ENCODE measurements at regions not wholly inside any gene's neighbourhood (a gene's known extent, or its start where the extent isn't known, plus 50 kb on each side); places are given as distances from the start of the nearest gene placed in this dataset.

DNA sequence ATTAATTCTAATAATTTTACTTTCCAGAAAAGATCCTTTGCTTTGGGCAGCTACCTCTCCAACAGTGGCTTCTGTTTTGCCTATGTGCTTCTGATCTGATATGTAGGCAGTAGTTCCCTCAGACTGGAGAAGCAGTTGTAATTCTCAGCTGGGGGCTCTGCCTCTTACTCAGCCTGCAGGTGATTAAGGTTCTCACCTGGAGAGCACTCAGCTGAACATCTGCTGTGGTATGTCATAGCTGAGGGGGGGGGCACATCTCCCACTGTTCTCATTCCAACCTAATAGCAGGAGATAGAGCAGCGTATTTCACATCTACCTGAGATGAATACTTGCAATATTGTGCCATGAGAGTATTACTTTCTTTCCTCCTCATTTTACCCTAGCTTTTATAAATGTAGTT, 511.9 kb upstream of the CDH8 start:
- DNase-seq (ENCODE audit: low spot score): no peak

DNA sequence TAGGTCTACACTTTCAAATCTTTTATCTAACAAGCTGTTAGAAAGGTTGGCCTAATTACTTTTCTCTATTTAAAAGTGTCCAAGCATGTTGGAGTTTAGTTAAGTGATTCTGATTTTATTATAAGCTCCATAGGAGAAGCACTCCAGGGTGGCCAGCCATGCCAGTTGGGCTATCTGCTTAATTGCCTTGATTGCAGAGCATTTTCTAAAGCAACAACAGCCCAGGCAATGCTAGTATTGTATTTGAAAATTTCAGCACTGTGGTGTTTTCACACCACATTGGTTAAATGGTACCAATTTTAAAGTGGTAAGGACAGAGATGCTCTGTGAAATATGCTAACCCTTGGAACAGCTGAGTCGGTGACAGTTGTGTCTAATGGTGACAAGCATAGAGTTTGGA, 510.5 kb upstream of the CDH8 start:
- DNase-seq (ENCODE audit: low spot score): no peak

DNA sequence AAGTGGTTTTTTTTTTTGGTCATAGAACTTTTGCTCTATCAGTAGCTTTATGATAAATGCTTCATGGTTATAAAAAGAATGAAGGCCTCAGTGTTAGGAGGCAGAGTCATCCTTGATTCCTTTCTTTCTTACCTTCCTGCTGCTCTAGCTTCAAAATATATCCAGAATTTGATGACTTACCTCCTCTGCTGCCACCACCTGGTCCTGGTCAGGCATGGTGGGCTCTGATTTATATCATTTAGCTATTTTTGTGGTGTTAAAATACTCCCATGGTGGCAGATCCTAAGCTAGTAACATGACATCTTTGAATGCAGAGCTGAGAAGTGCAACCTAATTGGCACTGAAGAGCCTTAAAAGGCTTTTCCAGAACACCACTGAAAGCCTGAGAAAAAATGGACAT, 508.8 kb upstream of the CDH8 start:
- DNase-seq (ENCODE audit: low spot score): no peak

DNA sequence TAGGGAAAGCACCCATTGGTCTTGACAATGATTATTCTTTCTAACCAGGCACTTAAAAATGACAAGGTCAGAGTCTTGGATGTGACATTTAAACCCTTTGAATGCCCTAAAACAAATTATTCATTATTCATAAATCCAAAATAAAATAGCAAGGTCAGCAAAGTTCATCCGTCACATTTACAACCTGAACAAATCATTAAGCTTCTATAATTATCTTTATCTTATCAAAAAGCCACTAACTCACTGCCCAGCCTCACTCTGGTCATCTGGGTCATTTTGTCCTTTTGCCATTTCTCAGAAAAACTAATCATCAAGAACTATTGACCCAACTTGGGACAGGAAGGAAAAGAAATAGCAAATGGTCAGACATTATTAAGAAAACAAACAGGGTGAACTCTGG, 507.3 kb upstream of the CDH8 start:
- DNase-seq (ENCODE audit: low spot score): no peak

DNA sequence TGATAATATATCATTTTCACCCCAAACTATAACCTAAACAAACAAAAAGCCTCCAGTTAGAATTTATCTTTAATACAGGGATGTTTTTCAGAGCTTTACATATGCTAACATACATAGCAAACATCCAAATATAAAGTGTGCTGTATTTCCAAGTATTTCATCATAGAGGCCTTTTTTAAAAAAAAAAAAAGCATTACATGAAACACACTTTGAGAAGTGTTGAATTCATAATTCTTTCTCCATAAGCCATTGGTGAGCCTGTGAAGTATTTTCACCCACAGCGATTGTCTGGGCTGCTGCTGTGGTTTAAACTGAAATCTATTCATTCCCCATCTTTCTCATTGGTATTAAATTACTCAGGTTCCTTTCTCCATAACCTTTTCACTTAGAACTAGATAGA, 503.4 kb upstream of the CDH8 start:
- no peak for DNase-seq (ENCODE audit: low spot score)

DNA sequence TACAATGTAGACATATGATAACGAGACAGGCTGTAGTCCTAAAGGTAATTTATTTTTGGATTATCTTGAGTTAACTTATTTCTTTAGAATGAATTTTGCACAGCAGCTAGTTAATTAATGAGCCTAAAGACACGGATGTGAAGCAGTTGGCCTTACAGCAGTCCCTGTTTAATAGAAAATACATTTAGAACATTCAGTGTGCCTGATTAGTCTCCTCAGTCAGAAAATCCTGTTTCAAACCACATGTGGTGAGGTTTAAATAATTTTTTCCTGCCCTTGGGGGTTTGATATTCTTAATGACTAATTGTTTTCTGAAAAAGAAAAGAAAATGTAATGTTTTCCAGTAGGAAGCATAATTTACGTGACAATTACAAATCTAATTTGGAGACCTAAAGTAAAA, 494.2 kb upstream of the CDH8 start:
- no peak for DNase-seq (ENCODE audit: low spot score)

DNA sequence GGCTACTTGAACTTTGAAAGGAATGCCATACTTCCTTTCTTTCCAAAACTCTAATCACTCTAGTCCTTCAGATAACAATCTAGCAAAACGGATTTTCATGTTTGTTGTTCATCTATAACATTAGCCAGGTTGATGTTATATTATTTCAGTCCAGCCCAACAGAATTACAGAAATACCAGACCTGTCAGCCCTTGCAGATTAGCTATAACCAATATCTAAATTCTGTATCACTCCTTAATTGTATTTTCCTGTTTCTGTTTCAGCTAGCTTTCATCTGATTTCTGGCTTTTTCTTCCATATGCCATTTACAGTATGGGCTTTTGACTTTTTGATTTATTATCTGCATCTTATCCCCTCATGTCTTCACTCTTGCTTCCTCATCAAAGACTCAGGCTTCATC, 479.8 kb upstream of the CDH8 start:
- no peak for DNase-seq (ENCODE audit: low spot score)

DNA sequence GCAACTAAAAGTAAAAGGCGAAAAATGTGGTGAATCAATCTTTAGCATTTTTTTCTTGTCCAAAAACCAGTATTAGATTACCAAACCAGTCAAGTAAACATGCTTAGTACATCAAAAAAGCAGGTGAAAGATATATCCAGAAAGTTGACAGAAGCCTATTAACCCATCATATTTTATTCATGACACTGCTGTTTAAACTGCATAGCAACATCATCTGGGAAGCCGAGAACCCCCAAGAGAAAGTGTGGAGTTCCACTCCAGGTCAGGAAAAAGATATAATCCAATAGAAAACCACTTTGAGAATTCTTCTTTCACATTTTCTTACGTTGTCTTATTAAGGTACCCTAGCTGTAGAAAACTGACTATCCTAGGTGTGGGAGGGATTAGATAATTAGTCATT, 466.8 kb upstream of the CDH8 start:
- no peak for DNase-seq (ENCODE audit: low spot score)

DNA sequence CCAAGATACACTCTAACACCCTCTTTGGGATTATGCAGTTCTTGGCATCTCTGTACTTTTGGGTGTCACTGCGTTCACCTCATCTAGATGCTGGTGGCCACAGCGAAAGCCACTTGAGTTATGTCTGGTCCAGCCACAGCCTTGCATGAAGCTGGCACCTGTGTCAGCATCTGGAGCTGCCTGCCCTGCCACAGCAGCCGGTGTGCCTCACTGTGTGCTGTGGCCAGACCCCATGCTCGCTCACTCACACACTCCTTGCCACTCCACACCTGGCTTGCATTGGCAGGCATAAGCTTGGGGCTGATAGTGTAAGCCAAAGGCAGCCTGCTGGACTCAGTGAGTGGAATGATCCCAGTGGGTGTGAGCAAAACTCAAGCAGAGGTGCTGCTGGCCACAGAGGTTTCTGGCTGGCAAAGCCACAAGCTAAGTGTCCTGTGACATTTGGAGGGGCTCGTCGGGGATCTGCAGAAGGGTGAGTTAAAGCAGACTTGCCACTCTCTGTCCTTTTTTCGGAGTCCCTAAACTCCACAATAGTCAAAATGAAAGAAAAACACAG, 442.7 kb upstream of the CDH8 start:
- DNase-seq (ENCODE audit: low spot score): no peak

DNA sequence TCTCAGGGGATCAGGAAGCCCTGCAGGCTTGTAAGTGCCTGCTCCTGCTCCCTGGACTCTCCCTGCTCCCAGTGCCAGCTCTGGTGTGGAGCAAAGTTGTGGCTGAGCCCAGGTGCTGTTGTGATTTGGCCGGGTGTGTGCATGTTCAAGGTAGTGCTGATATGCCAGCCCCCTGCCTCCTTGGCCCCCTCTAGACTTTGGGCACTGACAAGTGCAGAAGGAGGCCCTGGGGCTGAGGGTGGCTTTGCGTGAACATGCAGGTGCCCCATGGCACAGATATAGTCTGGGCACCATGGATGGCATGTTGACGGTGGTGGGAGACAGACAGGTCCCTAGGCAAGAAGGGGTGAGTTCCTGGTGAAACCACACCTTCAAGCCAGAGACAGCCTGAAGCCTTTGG, 441.6 kb upstream of the CDH8 start:
- no peak for DNase-seq (ENCODE audit: low spot score)

DNA sequence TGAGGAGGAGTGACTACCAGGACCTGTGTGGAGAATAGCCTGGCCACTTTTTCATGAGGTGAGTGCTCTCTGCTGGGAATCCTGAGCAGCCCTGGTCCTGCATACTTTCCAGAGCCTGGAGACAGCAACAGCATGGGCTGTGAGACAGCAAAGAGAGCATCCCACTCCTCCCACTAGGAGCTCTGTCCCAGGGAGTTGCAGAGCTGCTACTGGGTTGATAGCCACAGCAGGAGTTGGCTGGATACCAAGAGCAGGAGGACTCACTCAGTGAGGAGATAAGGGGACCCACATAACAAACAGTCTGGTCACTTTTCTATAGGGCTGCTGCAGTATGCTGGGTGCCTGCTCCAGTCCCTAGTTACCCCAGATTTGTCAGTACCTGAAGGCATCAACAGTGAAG, 439.3 kb upstream of the CDH8 start:
- DNase-seq (ENCODE audit: low spot score): no peak

DNA sequence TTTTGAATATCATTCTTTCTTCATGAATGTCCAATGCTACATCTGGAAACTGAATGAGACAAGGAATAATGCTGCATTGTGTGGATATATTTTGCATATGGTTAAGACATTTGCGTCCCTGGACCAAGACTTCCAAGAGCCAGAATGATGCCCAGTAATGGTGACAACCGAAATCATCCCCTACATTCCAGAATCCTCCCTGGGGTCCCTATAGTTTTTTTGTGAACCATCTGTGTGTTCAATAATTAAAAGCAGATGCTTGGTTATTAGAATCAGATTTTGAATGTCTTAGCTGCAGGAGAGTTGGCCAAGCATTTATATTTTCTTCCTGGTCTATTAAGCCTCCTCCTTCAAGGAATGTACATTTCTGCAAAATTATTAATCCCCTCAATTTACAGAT, 426.7 kb upstream of the CDH8 start:
- DNase-seq (ENCODE audit: low spot score): no peak

DNA sequence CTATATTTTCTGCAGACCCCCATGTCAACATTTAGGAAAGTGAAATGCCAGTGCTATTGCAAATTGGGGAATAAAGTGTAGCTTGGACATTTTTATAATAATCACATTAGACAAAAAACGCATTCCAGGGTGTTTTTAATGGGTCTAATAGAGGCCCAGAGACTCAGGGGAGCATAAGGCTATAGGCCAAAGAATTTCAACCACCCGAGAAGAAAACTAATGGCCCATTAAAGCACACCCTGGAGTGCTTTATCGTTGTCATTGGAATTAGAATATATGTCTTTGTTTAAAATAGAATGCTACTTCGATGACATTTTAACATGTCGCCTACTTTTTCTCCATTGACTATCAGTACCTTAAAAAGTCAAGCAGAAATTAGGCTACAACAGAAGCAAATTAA, 414.1 kb upstream of the CDH8 start:
- no peak for DNase-seq (ENCODE audit: low spot score)

DNA sequence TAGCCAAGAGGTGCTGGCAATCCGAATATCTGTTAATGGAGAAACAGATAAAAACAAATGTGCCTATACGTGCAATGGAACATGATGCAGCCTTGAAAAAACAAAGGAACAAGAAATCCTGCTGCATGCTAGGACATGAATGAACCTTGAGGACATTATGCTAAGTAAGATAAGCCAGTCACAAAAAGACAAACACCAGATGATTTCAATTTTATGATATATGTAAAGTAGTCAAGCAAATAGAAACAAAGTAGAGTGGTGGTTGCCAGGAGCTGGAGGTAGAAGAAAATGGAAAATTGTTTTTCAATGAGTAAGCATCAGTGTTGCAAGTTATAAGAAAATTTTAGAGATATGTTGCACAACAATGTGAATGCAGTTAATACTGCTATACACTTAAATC, 409.7 kb upstream of the CDH8 start:
- no peak for DNase-seq (ENCODE audit: low spot score)

DNA sequence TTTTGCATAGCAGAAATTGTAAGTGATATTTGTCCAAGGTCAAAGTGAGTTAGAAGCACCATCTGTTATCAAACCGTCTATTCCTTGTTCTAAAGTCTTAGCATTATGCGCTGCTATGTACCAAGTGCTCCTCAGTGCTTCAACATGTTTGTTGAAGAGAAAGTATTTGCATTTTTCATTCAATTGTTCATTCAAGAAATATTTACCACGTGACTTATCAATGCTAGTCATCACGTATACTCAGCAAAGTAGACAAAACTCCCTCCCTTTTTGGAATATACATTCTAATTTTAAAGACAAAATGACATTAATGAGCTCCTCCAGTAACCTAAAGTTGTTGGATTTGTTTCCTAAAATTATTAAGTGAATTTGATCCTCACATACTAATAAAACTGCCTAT, 388.0 kb upstream of the CDH8 start:
- no peak for DNase-seq (ENCODE audit: low spot score)

DNA sequence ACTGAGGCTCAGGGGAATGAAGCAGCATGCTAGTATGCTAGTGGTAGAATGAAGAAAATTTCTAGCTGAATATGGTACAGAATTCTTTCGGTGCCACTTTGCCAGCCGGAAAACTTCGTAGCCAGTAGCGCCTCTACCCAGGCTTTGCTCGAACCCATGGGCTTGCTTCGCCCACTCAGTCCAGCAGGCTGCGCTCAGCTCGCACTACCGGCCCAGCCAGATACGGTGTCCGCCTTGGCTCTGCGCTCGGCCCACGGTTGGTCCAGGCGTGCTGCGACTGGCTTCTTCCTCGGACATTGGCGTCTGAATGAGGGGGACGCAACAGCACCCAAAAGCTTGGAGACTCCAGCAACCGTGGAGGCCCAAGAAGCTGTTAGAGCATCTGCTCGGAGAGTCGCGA, 372.5 kb upstream of the CDH8 start:
- DNase-seq (ENCODE audit: low spot score): no peak

DNA sequence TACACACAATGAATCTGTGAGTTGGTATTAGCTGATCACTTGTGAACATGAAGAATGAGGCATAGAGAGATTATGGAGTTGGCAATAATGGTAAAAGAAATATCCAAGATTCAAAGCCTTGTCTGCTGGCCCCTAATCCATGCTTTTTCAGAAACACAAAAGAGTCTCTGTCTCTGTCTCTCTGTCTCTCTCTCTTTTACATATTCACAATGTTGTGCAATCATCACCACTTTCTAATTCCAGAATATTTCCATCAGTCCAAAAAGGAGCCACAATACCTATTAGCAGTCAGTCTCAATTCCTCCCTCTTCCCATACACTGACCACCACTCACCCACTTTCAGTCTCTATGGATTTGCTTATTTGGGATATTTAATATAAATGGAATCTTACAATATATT, 370.1 kb upstream of the CDH8 start:
- DNase-seq (ENCODE audit: low spot score): no peak

DNA sequence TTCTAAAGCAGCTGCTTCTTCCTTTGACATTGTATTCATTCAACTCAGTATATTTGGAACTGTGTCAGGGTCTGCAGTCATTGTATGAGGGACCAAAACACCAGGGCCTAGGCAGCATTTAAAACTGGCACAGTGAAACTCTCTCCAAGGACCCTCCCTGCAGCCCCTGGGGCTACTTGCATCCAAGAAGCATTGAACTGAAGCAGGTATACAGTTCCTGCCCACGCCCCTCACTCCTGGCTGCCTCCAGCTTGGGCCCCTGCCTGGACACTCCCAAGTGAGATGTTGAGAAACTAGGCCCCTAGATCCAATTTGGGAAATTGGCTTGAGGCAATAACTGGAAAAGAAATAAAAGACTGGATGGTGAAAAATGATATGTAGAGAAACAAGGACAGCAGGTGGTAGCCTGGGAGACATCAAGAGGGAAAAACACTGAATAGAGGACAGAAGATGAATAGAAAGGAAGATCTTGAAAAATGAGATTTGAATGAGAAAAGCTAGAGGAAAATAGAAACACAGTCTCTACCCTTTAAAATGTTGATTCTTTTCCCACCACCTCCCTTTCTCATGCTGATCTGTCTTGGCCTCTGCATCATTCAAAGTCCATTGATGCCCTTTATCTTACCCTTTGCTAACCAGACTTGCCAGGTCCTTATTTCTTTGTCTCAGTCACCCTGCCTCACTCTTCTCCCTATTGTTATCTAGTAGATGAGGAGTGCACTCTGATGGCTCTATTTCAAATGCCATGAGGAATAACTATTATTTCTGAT, 368.8 kb upstream of the CDH8 start:
- DNase-seq (ENCODE audit: low spot score): no peak

DNA sequence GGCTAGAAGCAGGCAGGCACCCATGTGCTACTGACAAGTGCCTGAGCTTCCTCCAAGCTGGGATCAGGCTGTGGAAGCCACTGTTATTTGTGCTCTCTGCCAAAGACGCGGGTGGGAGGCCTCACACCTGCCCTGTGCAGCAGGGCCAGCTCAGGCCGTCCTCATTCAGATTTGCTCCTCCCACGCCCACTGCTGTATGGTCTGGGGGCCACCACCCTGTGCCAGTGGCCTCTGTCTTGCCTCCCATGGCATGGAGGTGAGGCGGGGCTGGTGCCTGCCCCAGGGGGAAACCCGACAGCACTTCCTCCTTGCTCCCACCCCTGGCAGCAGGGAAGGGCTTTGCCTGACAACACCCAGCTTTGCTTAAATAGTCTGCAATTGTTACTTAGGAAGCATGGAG, 356.5 kb upstream of the CDH8 start:
- DNase-seq (ENCODE audit: low spot score): no peak

DNA sequence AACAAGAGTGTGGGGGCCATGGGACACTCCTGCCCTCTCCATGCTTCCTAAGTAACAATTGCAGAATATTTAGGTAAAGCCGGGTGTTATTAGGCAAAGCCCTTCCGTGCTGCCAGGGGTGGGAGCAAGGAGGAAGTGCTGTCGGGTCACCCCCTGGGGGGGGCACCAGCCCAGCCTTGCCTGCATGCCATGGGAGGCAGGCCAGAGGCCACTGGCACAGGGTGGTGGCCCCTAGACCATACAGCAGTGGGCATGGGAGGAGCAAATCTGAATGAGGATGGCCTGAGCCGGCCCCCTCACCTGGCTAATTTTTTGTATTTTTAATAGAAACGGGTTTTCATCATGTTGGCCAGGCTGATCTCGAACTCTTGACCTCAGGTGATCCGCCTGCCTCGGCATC, 355.7 kb upstream of the CDH8 start:
- no peak for DNase-seq (ENCODE audit: low spot score)

DNA sequence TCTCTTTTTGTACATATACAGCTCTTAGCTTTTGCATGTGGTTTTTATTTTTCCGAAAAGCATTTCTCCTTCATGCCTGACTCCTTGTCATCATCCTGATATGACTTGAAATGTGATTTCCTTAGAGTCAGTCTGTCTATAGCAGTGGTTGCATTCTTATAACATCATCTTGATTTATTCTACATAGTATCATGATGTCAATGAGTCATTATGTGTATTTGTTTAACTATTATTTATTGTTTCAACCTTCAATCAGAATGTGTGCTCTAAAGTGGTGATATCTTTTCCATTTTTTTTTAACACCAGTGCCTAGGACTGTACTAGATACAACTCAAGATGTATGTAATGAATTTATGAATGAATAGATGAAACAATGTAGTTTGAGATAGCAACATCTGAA, 354.9 kb upstream of the CDH8 start:
- no peak for DNase-seq (ENCODE audit: low spot score)

DNA sequence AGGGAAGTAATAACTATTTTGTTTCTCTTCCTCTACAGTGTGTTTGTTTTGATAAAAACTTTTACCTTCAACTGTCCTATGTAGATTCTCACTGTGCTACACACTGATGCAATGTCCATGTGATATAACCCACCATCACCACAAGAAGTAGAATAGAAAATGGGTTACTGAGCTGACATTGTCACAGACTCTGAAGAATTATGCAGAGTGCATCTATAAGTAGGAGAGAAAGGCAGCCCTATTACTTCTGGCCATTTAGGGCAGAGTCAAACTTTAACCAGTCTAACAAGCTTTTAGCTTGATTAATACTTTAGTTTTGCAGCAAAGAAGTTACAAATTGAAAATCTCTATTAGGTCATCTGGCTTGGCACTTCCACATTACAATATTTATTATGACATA, 354.0 kb upstream of the CDH8 start:
- DNase-seq (ENCODE audit: low spot score): no peak

DNA sequence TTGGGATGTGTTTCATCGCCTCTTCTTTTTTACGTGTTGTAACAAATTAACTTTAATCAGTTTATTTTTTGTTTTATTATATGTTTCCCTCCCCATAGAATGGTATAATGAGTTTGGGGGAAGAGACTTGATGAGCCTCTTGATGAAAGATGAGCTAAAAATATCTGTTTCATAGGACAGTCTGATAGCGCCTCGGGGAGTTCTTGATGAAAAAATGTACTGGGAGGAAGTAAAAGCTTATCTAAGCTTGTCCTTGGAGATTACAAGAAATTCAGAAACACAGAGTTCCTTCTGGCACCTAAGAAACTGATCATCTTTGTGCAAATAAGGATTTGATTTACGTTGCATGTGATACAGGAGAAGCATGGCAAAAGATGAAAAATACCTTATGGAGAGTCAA, 350.2 kb upstream of the CDH8 start:
- DNase-seq (ENCODE audit: low spot score): no peak

DNA sequence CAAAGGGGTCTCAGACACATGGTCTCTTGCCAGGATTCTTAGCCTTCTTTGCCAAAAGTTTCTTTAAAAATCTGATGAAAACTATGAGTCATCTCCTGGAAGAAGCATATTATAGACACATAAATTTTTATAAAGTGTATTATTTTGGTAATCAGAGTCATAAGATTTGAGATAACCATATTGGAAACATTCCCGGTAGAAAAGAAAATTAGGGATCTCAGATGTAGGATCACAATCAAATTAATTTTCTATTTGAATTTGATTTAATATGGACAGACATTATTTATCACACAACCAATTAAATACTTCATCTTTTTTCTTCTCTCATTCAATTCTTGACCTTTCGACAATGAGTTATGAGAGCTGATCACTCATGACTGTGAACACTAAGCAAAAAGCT, 347.7 kb upstream of the CDH8 start:
- no peak for DNase-seq (ENCODE audit: low spot score)

DNA sequence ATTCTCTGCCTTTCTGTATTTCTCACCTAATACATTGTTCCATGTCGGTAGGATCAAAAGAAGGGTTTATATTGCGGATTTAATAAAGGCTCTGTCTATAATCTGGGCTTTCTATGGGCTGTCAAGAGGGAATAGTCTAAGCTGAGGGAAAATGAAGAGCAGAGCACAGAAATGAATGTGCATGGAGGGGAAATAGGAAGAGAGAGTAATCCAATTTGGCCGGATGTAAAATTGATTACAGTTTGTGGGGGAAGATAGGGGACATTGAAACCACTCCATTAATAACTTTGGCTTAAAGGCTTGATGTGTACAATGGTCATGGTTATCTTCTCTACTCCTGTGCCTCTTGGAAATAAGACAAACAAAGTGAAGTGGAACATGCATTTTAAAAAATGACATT, 334.2 kb upstream of the CDH8 start:
- no peak for DNase-seq (ENCODE audit: low spot score)

Measured in AG08396 (cell line).